H1 (cell line): ENCODE measurements at regions not wholly inside any gene's neighbourhood (a gene's known extent, or its start where the extent isn't known, plus 50 kb on each side); places are given as distances from the start of the nearest gene placed in this dataset.

Experiments used
- CTCF ChIA-PET: fragments of 300-600 bp; sonication (Branson Sonifier 250); formaldehyde crosslinking; loops from one replicate; lab custom pipeline; 2021; ENCODE audit not compliant: partially characterized antibody; lab: Charles Lee
- POLR2A ChIA-PET: fragments of 300-600 bp; sonication (Branson Sonifier 250); formaldehyde crosslinking; loops from one replicate; lab custom pipeline; 2021; ENCODE audit warnings: inconsistent platforms; ENCODE audit not compliant: partially characterized antibody; lab: Charles Lee
- DNase-seq, 2 experiments: peaks; one replicate each; pipeline versions ENCODE4 v3.0.0 to v3.0.0-alpha.2; 2010 to 2022; ENCODE audit warnings: low spot score in 2 of 2, low read depth in 1 of 2, mixed read lengths in 1 of 2
- FAIRE-seq: peaks from 2 replicates; lab custom pipeline; 2011; peaks lifted over from hg19 to GRCh38; lab: Jason Lieb, UNC
- H2AFZ ChIP-seq: 2 replicates; pipeline ENCODE4 v1.8.1; 2012; ENCODE audit warnings: low read length, inconsistent platforms
- H2AK5ac ChIP-seq: 2 replicates; pipeline ENCODE4 v1.6.1; 2013; ENCODE audit warnings: low read depth, low read length
- H2BK120ac ChIP-seq: replicated peaks from 2 replicates; pipeline ENCODE3; 2013; ENCODE audit warnings: low read depth, low read length, inconsistent platforms
- H2BK12ac ChIP-seq: 2 replicates; pipeline ENCODE4 v1.6.1; 2013; ENCODE audit warnings: low read depth, low read length
- H2BK15ac ChIP-seq: 2 replicates; pipeline ENCODE4 v1.6.1; 2013; ENCODE audit warnings: low read length
- H2BK20ac ChIP-seq: 2 replicates; pipeline ENCODE4 v1.6.1; 2013; ENCODE audit warnings: low read length
- H2BK5ac ChIP-seq: 2 replicates; pipeline ENCODE4 v1.6.1; 2013; ENCODE audit warnings: low read depth, low read length
- H3K14ac ChIP-seq: 2 replicates; pipeline ENCODE4 v1.6.1; 2013; ENCODE audit warnings: inconsistent platforms; ENCODE audit not compliant: insufficient read length
- H3K18ac ChIP-seq: 2 replicates; pipeline ENCODE4 v1.6.1; 2013; ENCODE audit warnings: low read length; ENCODE audit errors: extremely low read depth
- H3K23ac ChIP-seq: 2 replicates; pipeline ENCODE4 v1.6.1; 2013; ENCODE audit warnings: inconsistent platforms; ENCODE audit not compliant: insufficient read length
- H3K23me2 ChIP-seq: 2 replicates; pipeline ENCODE4 v1.6.1; 2013; ENCODE audit warnings: low read depth, low read length
- H3K27ac ChIP-seq: 2 replicates; pipeline ENCODE4 v1.6.1; 2011; ENCODE audit warnings: low read depth, low read length, inconsistent platforms
- H3K27me3 ChIP-seq, 4 experiments: replicated peaks in 1 of 4; 1 replicate in 1 of 4; 2 replicates in 3 of 4; pipeline versions ENCODE4 v1.6.1 to v1.8.1; 2011 to 2013; ENCODE audit warnings: low read length in 3 of 4, mild to moderate bottlenecking in 3 of 4, inconsistent platforms in 2 of 4, mixed read lengths in 2 of 4, moderate library complexity in 1 of 4; ENCODE audit not compliant: control insufficient read depth in 3 of 4, insufficient read depth in 3 of 4; ENCODE audit errors: extremely low read depth in 1 of 4
- H3K36me3 ChIP-seq, 4 experiments: 2 replicates each; pipeline versions ENCODE4 v1.6.1 to v1.8.1; 2011 to 2013; ENCODE audit warnings: mild to moderate bottlenecking in 4 of 4, low read length in 3 of 4, moderate library complexity in 2 of 4, control low read depth in 1 of 4, inconsistent platforms in 1 of 4; ENCODE audit not compliant: insufficient read depth in 4 of 4, control insufficient read depth in 2 of 4
- H3K4ac ChIP-seq: replicated peaks from 2 replicates; pipeline ENCODE3; 2013; ENCODE audit warnings: low read length, low read depth, mixed read lengths, inconsistent platforms; ENCODE audit not compliant: insufficient read length
- H3K4me1 ChIP-seq, 4 experiments: replicated peaks in 1 of 4; 1 replicate in 1 of 4; 2 replicates in 3 of 4; pipeline versions ENCODE4 v1.6.1 to v1.8.1; 2011 to 2013; ENCODE audit warnings: low read length in 3 of 4, inconsistent platforms in 2 of 4, mixed read lengths in 1 of 4; ENCODE audit not compliant: insufficient read depth in 4 of 4, control insufficient read depth in 3 of 4
- H3K4me2 ChIP-seq, 2 experiments: 2 replicates each; pipeline versions ENCODE4 v1.6.1 to v1.8.1; 2011 to 2013; ENCODE audit warnings: low read depth in 2 of 2, low read length in 2 of 2, control low read depth in 1 of 2, inconsistent platforms in 1 of 2, mild to moderate bottlenecking in 1 of 2; ENCODE audit not compliant: insufficient read depth in 1 of 2
- H3K4me3 ChIP-seq, 4 experiments: fragments of 200-600, 300-600 bp in 1 of 4; sonication (generic), shearing (Covaris generic), sonication (Bioruptor Twin) in 1 of 4; 2 replicates each; pipeline versions ENCODE4 v1.5.1 to v1.8.1; 2011 to 2016; ENCODE audit warnings: low read length in 4 of 4, low read depth in 3 of 4, control low read depth in 2 of 4, inconsistent platforms in 2 of 4, mild to moderate bottlenecking in 2 of 4, mixed read lengths in 1 of 4, moderate library complexity in 1 of 4; ENCODE audit not compliant: insufficient read depth in 2 of 4; ENCODE audit errors: extremely low read depth in 1 of 4
- H3K56ac ChIP-seq: replicated peaks from 2 replicates; pipeline ENCODE3; 2013; ENCODE audit warnings: low read depth, mild to moderate bottlenecking, mixed read lengths, low read length, inconsistent platforms; ENCODE audit not compliant: insufficient read length
- H3K79me1 ChIP-seq: 2 replicates; pipeline ENCODE4 v1.6.1; 2013; ENCODE audit warnings: low read depth, low read length, control low read depth
- H3K79me2 ChIP-seq, 2 experiments: 2 replicates each; pipeline versions ENCODE4 v1.6.1 to v1.8.1; 2012 to 2013; ENCODE audit warnings: low read length in 2 of 2, mild to moderate bottlenecking in 2 of 2, inconsistent platforms in 1 of 2; ENCODE audit not compliant: insufficient read depth in 2 of 2, control insufficient read depth in 1 of 2
- H3K9ac ChIP-seq, 4 experiments: replicated peaks in 1 of 4; 1 replicate in 1 of 4; 2 replicates in 3 of 4; pipeline versions ENCODE4 v1.6.1 to v1.8.1; 2011 to 2013; ENCODE audit warnings: low read depth in 3 of 4, low read length in 3 of 4, control low read depth in 2 of 4, mild to moderate bottlenecking in 2 of 4, moderate library complexity in 2 of 4, inconsistent platforms in 1 of 4; ENCODE audit errors: extremely low read depth in 1 of 4
- H3K9me3 ChIP-seq, 2 experiments: 2 replicates each; pipeline versions ENCODE4 v1.6.1 to v1.8.1; 2012 to 2013; ENCODE audit warnings: mild to moderate bottlenecking in 2 of 2, moderate library complexity in 2 of 2, control low read depth in 1 of 2, inconsistent platforms in 1 of 2, low read depth in 1 of 2, low read length in 1 of 2, mixed read lengths in 1 of 2; ENCODE audit not compliant: insufficient read depth in 2 of 2
- H4K20me1 ChIP-seq, 2 experiments: replicated peaks in 1 of 2; 2 replicates each; pipeline versions ENCODE3 to v1.8.1; 2011 to 2013; ENCODE audit warnings: inconsistent platforms in 2 of 2, low read length in 2 of 2, mild to moderate bottlenecking in 1 of 2; ENCODE audit not compliant: insufficient read depth in 2 of 2, control insufficient read depth in 1 of 2
- H4K5ac ChIP-seq: 2 replicates; pipeline ENCODE4 v1.6.1; 2013; ENCODE audit warnings: low read length, low read depth, mixed read lengths, inconsistent platforms; ENCODE audit not compliant: insufficient read length
- H4K8ac ChIP-seq: 2 replicates; pipeline ENCODE4 v1.8.0; 2013; ENCODE audit warnings: mild to moderate bottlenecking, moderate library complexity, low read length, inconsistent platforms; ENCODE audit not compliant: insufficient read depth; ENCODE audit errors: extremely low read depth
- H4K91ac ChIP-seq: replicated peaks from 2 replicates; pipeline ENCODE3; 2013; ENCODE audit warnings: low read length, mixed read lengths, inconsistent platforms; ENCODE audit not compliant: insufficient read length
- CEBPB ChIP-seq: IDR thresholded peaks from 2 replicates; pipeline ENCODE4 v1.6.1; 2012; ENCODE audit warnings: low read depth, low read length
- CREB1 ChIP-seq: IDR thresholded peaks from 2 replicates; pipeline ENCODE4 v1.6.1; 2012; ENCODE audit warnings: inconsistent platforms
- EZH2 ChIP-seq: fragments of 200-600 bp; sonication (generic); IDR thresholded peaks from 2 replicates; pipeline ENCODE4 v1.7.1; 2012; ENCODE audit warnings: low read depth, mild to moderate bottlenecking, moderate library complexity, low read length, inconsistent platforms; ENCODE audit not compliant: severe bottlenecking
- FOSL1 ChIP-seq: IDR thresholded peaks from 2 replicates; pipeline ENCODE4 v1.6.1; 2011; ENCODE audit warnings: mild to moderate bottlenecking, low read depth, low read length, moderate library complexity; ENCODE audit not compliant: insufficient read depth
- GTF2F1 ChIP-seq: IDR thresholded peaks from 2 replicates; pipeline ENCODE4 v1.6.1; 2012; ENCODE audit warnings: low read depth, low read length, improper control_type of control experiment, borderline replicate concordance
- KDM5A ChIP-seq: fragments of 200-600 bp; IDR thresholded peaks from 2 replicates; pipeline ENCODE4 v1.7.1; 2012; ENCODE audit warnings: mild to moderate bottlenecking, low read length, inconsistent platforms, mixed read lengths
- POLR2A ChIP-seq, 2 experiments: IDR thresholded peaks; 1 replicate in 1 of 2; 2 replicates in 1 of 2; pipeline ENCODE4 v1.6.1; 2011; ENCODE audit warnings: low read depth in 2 of 2, low read length in 2 of 2, mild to moderate bottlenecking in 2 of 2; ENCODE audit errors: control extremely low read depth in 1 of 2
- RFX5 ChIP-seq: IDR thresholded peaks from 2 replicates; pipeline ENCODE4 v1.6.1; 2011; ENCODE audit warnings: low read depth, low read length, improper control_type of control experiment, borderline replicate concordance
- RNF2 ChIP-seq: fragments of 200-900, 300-1000 bp; sonication (generic); IDR thresholded peaks from 2 replicates; pipeline ENCODE4 v1.7.1; 2016; ENCODE audit warnings: borderline replicate concordance, low read depth, mild to moderate bottlenecking, antibody characterized with exemption, low read length; ENCODE audit not compliant: poor library complexity, severe bottlenecking; ENCODE audit errors: missing control alignments
- RXRA ChIP-seq: IDR thresholded peaks from 2 replicates; pipeline ENCODE4 v1.6.1; 2011; ENCODE audit warnings: low read depth, mild to moderate bottlenecking, low read length, moderate library complexity; ENCODE audit not compliant: insufficient read depth
- TBP ChIP-seq: IDR thresholded peaks from 2 replicates; pipeline ENCODE4 v1.6.1; 2011; ENCODE audit warnings: low read depth, low read length, improper control_type of control experiment
- TCF12 ChIP-seq: IDR thresholded peaks from 2 replicates; pipeline ENCODE4 v1.6.1; 2011; ENCODE audit warnings: low read depth, mild to moderate bottlenecking, low read length
- TEAD4 ChIP-seq: IDR thresholded peaks from 2 replicates; pipeline ENCODE4 v1.6.1; 2012; ENCODE audit warnings: low read depth, low read length, inconsistent platforms, mixed read lengths
- USF2 ChIP-seq: IDR thresholded peaks from 2 replicates; pipeline ENCODE4 v1.6.1; 2011; ENCODE audit warnings: low read length, improper control_type of control experiment
- WGBS, 2 experiments: shearing (Covaris generic) in 1 of 2; methylation state at CpG; one replicate each; pipeline versions ENCODE4 v1.1.6 to v1.1.7; 2013 to 2015; ENCODE audit warnings: low lambda C conversion rate in 2 of 2, mixed read lengths in 2 of 2, inconsistent platforms in 1 of 2, low coverage in 1 of 2, missing lambda C conversion rate in 1 of 2; ENCODE audit not compliant: insufficient replicate concordance in 2 of 2, insufficient coverage in 1 of 2, insufficient read length in 1 of 2; ENCODE audit errors: extremely low coverage in 1 of 2, missing lambda C conversion rate in 1 of 2; 5-methylcytosine and 5-hydroxymethylcytosine counted together

GRCh38 chr3:167929968-167930367, 165.8 kb downstream of the GOLIM4 start:
- no peak overlapping the region for H3K14ac ChIP-seq
- 89% methylated on average over 3 of the region's 3 CpGs; no CpG with 5 or more reads in 1 of the 2 experiments for WGBS, 2 experiments
- FAIRE-seq, result no peak
- H2BK5ac ChIP-seq, result no peak overlapping the region
- ChIA-PET CTCF (interaction anchor here (0.9 to 13.0 kb wide), 14 partner anchors 11 to 691 kb away, joined by 3 to 135 read pairs (median 4); no protein-coding TSS in a partner anchor), POLR2A (no interaction called here)
- H2AK5ac ChIP-seq, result no peak overlapping the region
- H4K91ac ChIP-seq, result no peak overlapping the region
- no peak for DNase-seq
- H4K8ac ChIP-seq, result no peak overlapping the region
- H3K4me3 ChIP-seq, result no peak overlapping the region
- no peaks in the 10 kb centered on the region for H3K27me3 ChIP-seq
- H4K5ac ChIP-seq, result no peak overlapping the region
- no peaks in the 10 kb centered on the region for H3K36me3 ChIP-seq
- no peaks in the 10 kb centered on the region for H3K79me1 ChIP-seq
- no peaks in the 10 kb centered on the region for H3K4me1 ChIP-seq
- no peak overlapping the region for H3K4ac ChIP-seq
- no peak overlapping the region for H3K4me2 ChIP-seq
- peak overlapping the region; percentile 28; the same call in 1 of the 2 replicates for H2AFZ ChIP-seq
- no peak overlapping the region for H2BK15ac ChIP-seq
- no peak overlapping the region for H2BK120ac ChIP-seq
- no peak overlapping the region for H3K27ac ChIP-seq
- no peak overlapping the region for H2BK20ac ChIP-seq
- no peaks in the 10 kb centered on the region for H4K20me1 ChIP-seq
- H3K23me2 ChIP-seq, result no peaks in the 10 kb centered on the region
- no peak overlapping the region for H3K56ac ChIP-seq
- no peak overlapping the region for H3K23ac ChIP-seq
- no peak overlapping the region for H3K9ac ChIP-seq
- no peak overlapping the region for H3K18ac ChIP-seq
- no peaks in the 10 kb centered on the region for H3K9me3 ChIP-seq
- H2BK12ac ChIP-seq, result no peak overlapping the region
- no peaks in the 10 kb centered on the region for H3K79me2 ChIP-seq
- TF ChIP-seq CREB1 (no peak), TCF12 (no peak), TEAD4 (no peak), TBP (no peak), USF2 (no peak), RFX5 (no peak), RXRA (no peak), RNF2 (no peak), EZH2 (no peak), FOSL1 (no peak), CEBPB (no peak), GTF2F1 (no peak), POLR2A (IDR thresholded peaks at IDR 0.05; ENCODE audit: control extremely low read depth in 1 of 2, low read depth in 2 of 2, low read length in 2 of 2) (no peak), KDM5A (no peak)
